IgD-negative memory B cell (primary cell): ENCODE measurements at regions not wholly inside any gene's neighbourhood (a gene's known extent, or its start where the extent isn't known, plus 50 kb on each side); places are given as distances from the start of the nearest gene placed in this dataset.
"Not testable (repeated sequence)": the region's sequence is repeated elsewhere in the genome, so short reads cannot be mapped to it uniquely, and the experiment has no call there.

Experiments
- H3K27ac Mint-ChIP-seq, 3 donors: one replicate each; pipeline ENCODE4 v1.8.0; 2020 to 2022; ENCODE audit warnings: mild to moderate bottlenecking in 3 of 3, mixed read lengths in 3 of 3, moderate library complexity in 1 of 3
- H3K27me3 Mint-ChIP-seq: one replicate; pipeline ENCODE4 v1.8.0; 2021; ENCODE audit warnings: mixed read lengths
- H3K36me3 Mint-ChIP-seq: one replicate; pipeline ENCODE4 v1.8.0; 2020; ENCODE audit warnings: mild to moderate bottlenecking, mixed read lengths
- H3K4me1 Mint-ChIP-seq, 3 donors: one replicate each; pipeline ENCODE4 v1.8.0; 2020 to 2022; ENCODE audit warnings: mixed read lengths in 3 of 3, mild to moderate bottlenecking in 1 of 3
- H3K4me3 Mint-ChIP-seq, 4 donors: one replicate each; pipeline ENCODE4 v1.8.0; 2020 to 2022; ENCODE audit warnings: mild to moderate bottlenecking in 4 of 4, mixed read lengths in 4 of 4, moderate library complexity in 3 of 4
- H3K9me3 Mint-ChIP-seq, 3 donors: one replicate each; pipeline ENCODE4 v1.8.0; 2020 to 2021; ENCODE audit warnings: mixed read lengths in 3 of 3, mild to moderate bottlenecking in 1 of 3

- Mint-ChIP-seq H3K27me3 (no peaks in the 10 kb centered on the region), H3K4me3 (no peak overlapping the region), H3K9me3 (no peaks in the 10 kb centered on the region), H3K4me1 (no peaks in the 10 kb centered on the region), H3K36me3 (peaks cover 1% of the 10 kb centered on the region), H3K27ac (no peak overlapping the region)
Observed at GRCh38 chr7:136386876-136387275, 409.7 kb upstream of the MTPN start.

DNA sequence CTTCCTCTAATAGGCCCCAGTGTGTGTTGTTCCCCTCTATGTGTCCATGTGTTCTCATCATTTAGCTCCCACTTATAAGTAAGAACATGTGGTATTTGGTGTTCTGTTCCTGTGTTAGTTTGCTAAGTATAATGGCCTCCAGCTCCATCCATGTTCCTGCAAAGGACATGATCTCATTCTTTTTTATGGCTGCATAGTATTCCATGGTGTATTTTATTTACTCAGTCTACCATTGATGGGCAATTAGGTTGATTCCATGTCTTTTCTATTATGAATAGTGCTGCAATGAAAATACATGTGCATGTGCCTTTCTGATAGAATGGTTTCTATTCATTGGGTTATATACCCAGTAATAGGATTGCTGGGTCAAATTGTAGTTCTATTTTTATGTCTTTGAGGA, 394.2 kb upstream of the MTPN start:
- not testable (repeated sequence) for H3K4me1 Mint-ChIP-seq, H3K27ac Mint-ChIP-seq, H3K9me3 Mint-ChIP-seq, H3K27me3 Mint-ChIP-seq, H3K4me3 Mint-ChIP-seq, H3K36me3 Mint-ChIP-seq

DNA sequence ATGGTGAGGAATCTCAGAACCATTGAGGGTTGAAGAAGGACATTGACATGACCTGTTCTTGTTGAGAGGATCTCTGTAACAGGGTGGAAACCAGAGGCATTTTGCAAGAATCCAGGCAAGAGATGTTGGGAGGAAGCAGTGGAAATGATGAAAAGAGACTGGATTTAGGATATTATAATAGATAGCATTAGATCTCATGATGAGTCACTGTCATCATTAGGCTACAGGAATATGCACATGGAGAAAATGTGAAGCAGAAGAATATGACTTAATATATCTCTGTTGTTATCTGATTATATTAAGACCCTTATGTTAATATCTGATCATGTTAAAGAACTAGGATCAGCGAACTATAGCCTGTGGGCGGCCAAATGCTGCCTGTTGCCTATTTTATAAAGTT, 393.0 kb upstream of the MTPN start:
- H3K4me1 Mint-ChIP-seq: no peaks in the 10 kb centered on the region
- H3K9me3 Mint-ChIP-seq: peaks cover 0 to 5% (median 0%) of the 10 kb centered on the region in 3 donors
- H3K27ac Mint-ChIP-seq: no peak overlapping the region
- H3K27me3 Mint-ChIP-seq: no peaks in the 10 kb centered on the region
- H3K36me3 Mint-ChIP-seq: no peaks in the 10 kb centered on the region
- no peak overlapping the region for H3K4me3 Mint-ChIP-seq

- H3K36me3 Mint-ChIP-seq: no peaks in the 10 kb centered on the region
- no peaks in the 10 kb centered on the region for H3K4me1 Mint-ChIP-seq
- no peak overlapping the region for H3K27ac Mint-ChIP-seq
- no peaks in the 10 kb centered on the region for H3K27me3 Mint-ChIP-seq
- H3K9me3 Mint-ChIP-seq: peaks cover 0 to 5% (median 0%) of the 10 kb centered on the region in 3 donors
- no peak overlapping the region for H3K4me3 Mint-ChIP-seq
Observed at GRCh38 chr7:136369225-136369624, 392.1 kb upstream of the MTPN start.

DNA sequence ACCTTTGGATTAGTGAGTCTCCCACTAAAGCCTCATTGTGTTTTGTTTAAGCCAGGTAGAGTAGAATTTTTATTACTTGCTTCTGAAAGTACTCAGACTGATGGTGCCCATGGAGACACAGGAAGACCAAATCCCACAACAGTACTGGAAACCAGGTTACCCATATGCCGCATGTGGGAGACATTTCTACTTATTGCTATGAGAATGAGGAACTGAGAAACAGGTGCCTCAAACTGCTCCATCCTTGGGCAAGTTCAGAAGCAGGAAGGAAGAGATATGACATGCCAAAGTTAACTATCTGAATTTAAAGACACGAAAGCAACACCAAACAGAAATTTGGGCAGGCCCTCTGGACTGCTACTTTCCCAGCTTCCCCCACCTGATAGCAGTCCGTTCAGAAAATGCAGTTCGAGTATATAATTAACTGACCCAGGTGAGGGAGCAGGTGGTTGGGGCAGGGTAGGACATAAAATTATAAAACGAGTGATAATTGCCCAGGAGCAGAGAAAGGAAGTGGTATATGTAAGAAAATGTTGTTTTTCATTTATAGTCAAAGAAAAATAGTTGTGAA, 382.3 kb upstream of the MTPN start:
- no peaks in the 10 kb centered on the region for H3K27me3 Mint-ChIP-seq
- H3K27ac Mint-ChIP-seq: peak overlapping the region in 1 of 3 donors; percentile 52
- H3K36me3 Mint-ChIP-seq: no peaks in the 10 kb centered on the region

GRCh38 chr7:136353287-136353686, 376.1 kb upstream of the MTPN start:
- Mint-ChIP-seq H3K9me3 (no peaks in the 10 kb centered on the region), H3K36me3 (no peaks in the 10 kb centered on the region), H3K27ac (no peak overlapping the region), H3K4me3 (no peak overlapping the region), H3K4me1 (peaks cover 0 to 4% (median 3%) of the 10 kb centered on the region in 3 donors), H3K27me3 (peaks cover 4% of the 10 kb centered on the region)

More for the DNA sequence above, 382.3 kb upstream of the MTPN start:
- H3K9me3 Mint-ChIP-seq: peaks cover 2 to 14% (median 8%) of the 10 kb centered on the region in 3 donors
- H3K4me1 Mint-ChIP-seq: peaks cover 15% of the 10 kb centered on the region in 3 donors
- peak overlapping the region in 2 of 4 donors; percentile 30 to 38 for H3K4me3 Mint-ChIP-seq

GRCh38 chr7:136348542-136349192, 371.5 kb upstream of the MTPN start:
- Mint-ChIP-seq H3K27ac (peak overlapping the region in 1 of 3 donors; percentile 52), H3K4me3 (no peak overlapping the region), H3K4me1 (peaks cover 0 to 3% (median 1%) of the 10 kb centered on the region in 3 donors), H3K9me3 (peaks cover 0 to 2% (median 0%) of the 10 kb centered on the region in 3 donors), H3K36me3 (no peaks in the 10 kb centered on the region), H3K27me3 (no peaks in the 10 kb centered on the region)

DNA sequence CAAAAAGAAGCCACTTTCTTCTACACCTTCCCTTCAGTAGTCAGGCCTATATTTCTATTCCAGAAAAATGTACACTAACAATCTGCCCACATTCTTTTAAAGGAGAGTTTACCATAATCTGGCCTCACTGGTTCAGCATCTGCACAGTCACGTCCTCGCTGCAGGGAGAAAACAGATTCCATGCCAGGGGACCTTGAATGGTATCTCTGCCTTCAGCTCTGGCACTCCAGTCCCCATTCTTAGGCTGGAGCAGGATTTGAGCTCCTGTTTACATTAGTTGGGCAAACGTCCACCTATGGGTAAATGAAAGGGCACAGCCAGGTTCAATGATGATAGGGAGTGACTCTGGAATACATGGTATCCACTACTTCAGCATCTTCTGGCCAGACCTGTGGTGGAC, 371.0 kb upstream of the MTPN start:
- Mint-ChIP-seq H3K36me3 (no peaks in the 10 kb centered on the region), H3K4me1 (peaks cover 0 to 3% (median 1%) of the 10 kb centered on the region in 3 donors), H3K4me3 (no peak overlapping the region)

DNA sequence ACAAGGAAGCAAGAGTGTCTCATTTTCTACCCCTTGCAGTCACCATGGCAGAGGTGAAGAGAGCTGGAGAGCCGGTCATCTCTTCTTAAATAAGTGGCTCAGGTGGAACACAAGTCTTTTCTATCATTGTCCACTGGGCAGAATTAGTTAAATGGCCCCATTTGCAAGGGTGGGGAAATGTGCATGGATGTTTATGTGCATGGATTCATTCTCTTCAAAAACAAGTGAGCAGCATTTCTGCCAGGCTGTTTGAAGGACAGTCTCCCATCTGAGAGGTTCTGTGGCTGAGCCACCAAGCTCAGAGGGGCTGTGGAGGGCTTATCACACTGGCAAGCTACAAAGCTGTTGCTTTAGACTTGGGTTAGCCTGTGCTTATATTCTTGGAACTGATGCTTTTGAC, 370.3 kb upstream of the MTPN start:
- Mint-ChIP-seq H3K27ac (no peak overlapping the region), H3K4me3 (no peak overlapping the region), H3K27me3 (peaks cover 1% of the 10 kb centered on the region), H3K9me3 (peaks cover 0 to 4% (median 0%) of the 10 kb centered on the region in 3 donors), H3K36me3 (no peaks in the 10 kb centered on the region), H3K4me1 (no peaks in the 10 kb centered on the region)

More for the DNA sequence above, 371.0 kb upstream of the MTPN start:
- H3K27me3 Mint-ChIP-seq: peaks cover 1% of the 10 kb centered on the region
- H3K27ac Mint-ChIP-seq: peak overlapping the region in 1 of 3 donors; percentile 52
- peaks cover 0 to 4% (median 0%) of the 10 kb centered on the region in 3 donors for H3K9me3 Mint-ChIP-seq

- Mint-ChIP-seq H3K36me3 (peaks cover 3% of the 10 kb centered on the region), H3K4me1 (no peaks in the 10 kb centered on the region)
Observed at GRCh38 chr7:136342251-136342650, 365.1 kb upstream of the MTPN start.

DNA sequence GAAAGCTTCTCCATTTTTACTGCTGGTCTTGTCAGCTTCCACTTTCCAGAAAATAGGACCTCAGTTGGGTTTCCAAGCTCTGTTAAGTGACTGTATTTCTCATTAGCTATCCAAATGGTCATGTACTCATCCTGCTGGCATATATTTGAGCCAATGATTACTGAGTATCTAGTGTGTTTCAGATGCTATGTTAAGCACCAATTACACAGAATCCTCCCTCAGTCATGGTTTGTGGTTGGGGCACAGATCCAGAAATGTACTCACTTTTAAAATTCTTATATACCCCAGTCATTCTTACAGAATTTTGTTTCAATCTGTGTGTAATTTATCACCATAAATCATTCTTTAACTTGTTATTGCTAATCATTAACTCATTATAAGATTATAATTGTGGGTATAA, 362.3 kb upstream of the MTPN start:
- Mint-ChIP-seq H3K36me3 (peaks cover 3% of the 10 kb centered on the region), H3K27ac (peak overlapping the region in 1 of 3 donors; percentile 54), H3K27me3 (peaks cover 1% of the 10 kb centered on the region), H3K9me3 (peaks cover 0 to 2% (median 0%) of the 10 kb centered on the region in 3 donors), H3K4me1 (no peaks in the 10 kb centered on the region), H3K4me3 (no peak overlapping the region)

More at GRCh38 chr7:136342251-136342650, 365.1 kb upstream of the MTPN start:
- H3K9me3 Mint-ChIP-seq: peaks cover 0 to 4% (median 0%) of the 10 kb centered on the region in 3 donors
- peaks cover 1% of the 10 kb centered on the region for H3K27me3 Mint-ChIP-seq
- no peak overlapping the region for H3K27ac Mint-ChIP-seq
- no peak overlapping the region for H3K4me3 Mint-ChIP-seq

DNA sequence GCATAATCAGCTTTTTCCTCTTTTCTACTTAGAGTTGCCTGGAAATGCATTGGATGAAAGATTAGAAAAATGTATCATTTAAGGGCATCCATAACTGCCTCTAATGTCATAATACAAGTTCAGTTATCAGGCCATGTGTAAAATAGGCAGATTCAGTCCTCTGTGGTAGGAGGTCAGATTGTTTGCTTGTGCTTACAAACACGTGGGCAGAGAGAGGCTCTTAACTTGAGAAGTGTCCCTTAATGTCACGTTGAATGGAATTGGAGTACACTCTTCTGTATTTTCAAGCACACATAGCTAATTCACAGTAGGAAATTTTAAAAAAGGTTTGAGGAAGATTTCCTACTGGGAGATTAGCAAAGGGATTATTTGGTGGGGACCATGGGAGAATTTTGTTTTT, 359.8 kb upstream of the MTPN start:
- H3K9me3 Mint-ChIP-seq: no peaks in the 10 kb centered on the region
- H3K27ac Mint-ChIP-seq: no peak overlapping the region
- no peaks in the 10 kb centered on the region for H3K27me3 Mint-ChIP-seq

DNA sequence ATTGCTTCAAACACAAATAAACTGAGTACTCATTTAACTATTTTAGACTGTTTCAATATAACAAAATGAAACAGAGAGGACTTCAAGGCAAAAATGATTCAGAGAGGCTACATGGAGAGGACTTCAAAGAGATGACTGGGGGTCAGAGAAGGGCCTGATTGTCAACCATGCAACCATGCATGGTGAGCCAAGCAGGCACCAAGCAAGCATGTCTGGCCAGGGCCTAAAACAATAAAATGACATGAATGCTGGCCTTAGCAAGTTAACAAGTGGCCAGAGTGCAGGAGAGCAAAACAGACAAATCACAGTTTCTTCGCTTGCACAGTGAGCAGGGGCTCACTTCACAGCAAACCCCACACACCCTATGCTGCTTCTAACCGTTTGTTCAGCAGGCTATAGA, 356.5 kb upstream of the MTPN start:
- Mint-ChIP-seq H3K9me3 (no peaks in the 10 kb centered on the region), H3K27ac (no peak overlapping the region), H3K27me3 (no peaks in the 10 kb centered on the region), H3K4me3 (no peak overlapping the region), H3K4me1 (no peaks in the 10 kb centered on the region), H3K36me3 (peaks cover 3% of the 10 kb centered on the region)

More for the DNA sequence above, 359.8 kb upstream of the MTPN start:
- Mint-ChIP-seq H3K4me3 (no peak overlapping the region), H3K4me1 (no peaks in the 10 kb centered on the region), H3K36me3 (peaks cover 3% of the 10 kb centered on the region)

DNA sequence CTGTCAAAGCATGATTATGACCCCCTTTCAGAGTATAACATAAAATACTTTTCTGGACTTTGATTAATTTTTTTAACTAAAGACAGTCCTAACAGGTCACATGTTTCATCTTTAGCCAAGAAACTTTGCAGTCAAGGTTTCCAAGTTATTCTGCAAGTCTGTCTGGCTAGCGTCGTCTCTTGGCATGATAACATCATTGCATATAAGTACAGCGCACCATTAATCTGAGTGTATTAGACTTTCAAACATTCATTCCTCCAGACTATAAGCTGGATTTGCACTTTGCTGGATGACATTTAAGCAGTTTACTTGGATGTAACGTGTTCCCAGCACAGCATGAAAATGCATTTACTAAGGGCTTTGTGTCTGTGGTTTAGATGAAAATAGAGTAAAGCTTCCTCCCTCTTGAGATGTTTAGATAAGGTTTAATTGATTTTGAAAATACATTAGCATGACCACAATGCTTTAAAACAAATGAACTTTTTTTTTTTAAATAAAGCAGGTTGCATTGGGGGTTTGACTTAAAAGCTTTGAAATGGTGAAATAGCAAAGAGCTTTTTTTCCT, 349.0 kb upstream of the MTPN start:
- H3K27ac Mint-ChIP-seq: no peak overlapping the region
- H3K4me1 Mint-ChIP-seq: no peaks in the 10 kb centered on the region

DNA sequence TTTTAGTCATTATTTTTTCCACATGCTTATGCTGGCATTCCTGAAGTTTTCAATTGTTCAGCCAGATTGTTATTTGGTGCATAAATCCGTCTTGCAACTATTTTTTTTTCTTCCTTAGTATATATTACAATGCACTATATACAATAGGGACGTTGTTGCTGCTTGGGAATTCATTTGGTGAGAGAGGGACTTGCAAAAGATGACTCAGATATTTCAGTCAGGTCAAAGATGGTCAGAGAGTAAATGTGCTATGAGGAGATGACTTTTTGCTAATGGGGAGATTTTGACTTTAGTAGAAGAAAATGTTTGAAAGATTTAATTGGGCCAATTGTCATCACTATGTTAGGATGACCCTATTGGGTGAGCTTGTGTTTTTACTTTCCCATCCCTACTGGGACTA, 348.4 kb upstream of the MTPN start:
- Mint-ChIP-seq H3K9me3 (peaks cover 0 to 9% (median 3%) of the 10 kb centered on the region in 3 donors), H3K27me3 (peaks cover 2% of the 10 kb centered on the region), H3K36me3 (no peaks in the 10 kb centered on the region), H3K27ac (no peak overlapping the region), H3K4me3 (no peak overlapping the region), H3K4me1 (no peaks in the 10 kb centered on the region)

More for the DNA sequence above, 349.0 kb upstream of the MTPN start:
- Mint-ChIP-seq H3K4me3 (no peak overlapping the region), H3K9me3 (peaks cover 0 to 9% (median 3%) of the 10 kb centered on the region in 3 donors), H3K36me3 (no peaks in the 10 kb centered on the region), H3K27me3 (peaks cover 2% of the 10 kb centered on the region)
